ENCODE measurements at regions not wholly inside any gene's neighbourhood (a gene's known extent, or its start where the extent isn't known, plus 50 kb on each side); places are given as distances from the start of the nearest gene placed in this dataset.

DNA sequence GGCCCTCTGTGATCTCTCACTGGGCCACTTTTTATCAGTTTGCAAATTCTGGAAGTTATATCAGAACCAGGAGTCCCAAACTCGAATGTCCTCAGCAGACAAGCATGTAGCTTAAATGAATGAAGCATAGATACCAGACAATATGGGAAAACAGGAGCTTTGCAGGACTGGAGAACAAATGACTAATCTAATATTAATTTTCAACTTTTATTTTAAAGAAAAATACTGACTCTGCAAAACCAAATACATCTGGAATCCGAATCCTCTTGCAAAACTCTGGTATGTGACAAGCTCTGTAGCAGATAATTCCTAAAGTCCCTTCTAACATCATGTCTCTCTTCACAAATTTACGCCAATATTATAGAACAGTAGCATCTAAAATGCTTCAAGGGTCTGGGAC is 427.4 kb downstream of the TTLL7 start:
- no peak for DNase-seq

DNA sequence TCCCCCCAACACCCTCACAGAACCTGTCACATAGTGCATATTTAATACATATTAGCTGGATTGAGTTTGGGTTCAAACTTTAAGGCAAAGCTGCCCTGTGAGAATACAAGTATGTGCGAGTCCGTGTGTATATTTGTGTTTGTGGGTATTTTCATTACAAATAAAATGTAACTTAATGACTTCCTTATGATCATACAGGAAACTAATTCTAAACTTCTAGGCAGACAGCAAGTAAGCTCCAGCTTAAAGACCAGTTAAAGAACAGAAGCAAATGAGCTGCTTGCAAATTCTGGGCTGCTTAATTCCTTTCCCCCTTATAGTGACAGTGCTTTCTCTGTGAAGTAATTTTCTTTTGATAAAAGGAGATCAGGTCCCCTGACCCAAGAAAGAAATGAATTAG is 437.6 kb downstream of the TTLL7 start:
- DNase-seq = no peak

DNA sequence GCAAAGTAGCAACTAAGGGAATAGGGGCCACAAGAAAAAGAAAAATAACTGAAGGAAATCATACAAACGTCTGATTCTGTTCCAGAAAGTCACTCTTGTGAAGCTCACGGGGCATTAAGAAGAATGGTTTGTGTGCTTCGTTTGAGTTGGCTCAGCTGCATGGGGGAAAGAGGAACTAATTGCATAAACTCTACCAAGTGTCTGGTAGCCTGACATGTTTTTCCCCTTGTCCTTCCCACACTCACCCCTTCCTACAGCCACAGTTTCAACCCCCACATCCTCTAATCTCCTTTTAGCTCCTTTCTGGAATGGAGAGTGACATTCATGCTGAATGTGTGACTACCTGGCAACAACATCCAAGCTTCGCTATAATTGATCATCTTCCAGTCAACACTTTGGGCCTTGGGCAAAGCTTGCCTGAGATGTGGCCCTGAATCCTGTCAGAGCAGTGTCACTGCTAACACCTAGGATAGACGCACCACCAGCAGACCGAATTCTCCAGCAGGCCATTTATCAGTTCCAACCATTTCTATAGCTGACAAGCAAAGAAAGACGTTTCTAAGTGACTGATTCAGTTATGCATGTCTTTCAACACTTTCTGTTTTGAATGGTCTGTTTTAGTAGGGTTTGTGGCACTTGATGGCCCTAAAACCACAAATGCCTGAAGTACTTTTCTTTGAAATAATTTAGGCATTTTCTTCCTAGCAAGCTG is 439.6 kb downstream of the TTLL7 start:
- no peak for DNase-seq

DNA sequence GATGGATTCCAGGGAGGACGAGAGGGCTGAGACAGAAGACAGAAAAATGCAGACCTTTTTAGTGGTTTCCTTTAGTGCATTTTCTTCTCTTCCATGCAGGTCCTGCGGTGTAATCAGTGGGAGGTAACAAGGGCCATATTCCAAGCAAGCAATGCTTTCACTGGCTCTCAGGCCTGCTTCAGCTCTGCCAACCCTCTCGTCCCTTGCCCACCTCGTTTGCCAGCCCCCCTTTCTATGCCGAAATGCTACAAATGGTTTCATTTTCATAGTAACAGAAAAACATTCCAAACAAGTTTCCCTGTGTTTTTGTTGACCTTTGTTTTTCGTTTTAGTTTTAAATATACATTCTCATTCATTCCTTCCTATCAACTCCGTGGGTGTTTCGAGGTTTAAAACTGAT is 443.1 kb downstream of the TTLL7 start:
- no peak for DNase-seq

DNA sequence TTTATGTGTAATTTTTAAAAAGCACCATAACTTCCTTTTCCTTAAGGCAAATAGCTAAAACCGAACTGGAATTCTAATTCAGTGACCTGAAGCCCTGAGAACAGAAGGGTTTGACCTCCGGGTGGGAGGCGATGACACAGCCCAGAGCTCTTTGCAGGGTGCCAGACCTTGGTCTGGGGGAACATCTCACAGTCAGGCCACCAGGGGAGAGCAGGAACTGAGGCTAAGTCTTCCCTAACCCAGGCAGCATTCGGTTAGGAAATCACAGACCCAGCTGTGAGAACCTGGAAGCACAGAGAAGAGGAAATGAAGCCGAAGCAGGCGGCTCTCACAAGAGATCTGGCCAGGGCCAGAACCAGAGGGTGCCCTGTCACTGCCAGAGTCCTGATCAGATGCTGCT is 444.8 kb downstream of the TTLL7 start:
- DNase-seq = no peak

DNA sequence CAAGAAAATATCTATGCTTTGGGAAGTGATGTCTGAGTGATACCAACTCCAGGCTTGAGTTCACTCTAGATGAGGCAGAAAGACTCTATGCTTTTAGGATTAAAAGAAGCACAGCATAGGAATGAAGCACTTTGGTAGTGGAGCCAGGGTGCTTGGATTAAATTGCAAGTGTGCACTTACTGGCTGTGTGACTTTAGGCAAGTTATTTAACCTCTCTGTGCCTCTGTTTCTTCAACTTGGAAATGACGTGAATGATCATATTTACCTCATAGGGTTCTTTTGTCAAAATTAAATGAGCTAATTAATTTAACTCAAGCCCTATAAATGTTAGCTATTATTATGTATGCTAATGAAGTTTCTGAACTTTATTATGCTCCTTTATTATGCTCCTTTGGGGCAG is 446.1 kb downstream of the TTLL7 start:
- no peak for DNase-seq

DNA sequence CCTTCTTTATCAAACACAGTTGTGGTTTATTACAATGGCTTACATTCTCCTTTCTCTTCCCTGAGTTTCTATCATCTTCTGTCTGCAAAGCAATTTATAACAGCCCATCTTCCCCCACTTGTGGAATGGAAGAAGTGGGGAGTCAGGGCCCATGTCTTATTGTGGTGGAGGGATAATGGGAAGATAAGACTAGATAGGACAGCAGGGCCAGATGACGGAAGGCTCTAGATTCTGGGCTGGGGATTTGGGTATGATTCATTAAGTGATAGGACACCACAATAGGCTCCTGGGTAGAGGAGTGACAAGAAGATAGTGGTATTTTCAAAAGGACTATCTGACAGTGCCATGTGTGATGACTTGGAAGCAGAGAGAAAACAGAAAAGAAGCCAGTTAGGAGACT is 450.6 kb downstream of the TTLL7 start:
- no peak for DNase-seq

DNA sequence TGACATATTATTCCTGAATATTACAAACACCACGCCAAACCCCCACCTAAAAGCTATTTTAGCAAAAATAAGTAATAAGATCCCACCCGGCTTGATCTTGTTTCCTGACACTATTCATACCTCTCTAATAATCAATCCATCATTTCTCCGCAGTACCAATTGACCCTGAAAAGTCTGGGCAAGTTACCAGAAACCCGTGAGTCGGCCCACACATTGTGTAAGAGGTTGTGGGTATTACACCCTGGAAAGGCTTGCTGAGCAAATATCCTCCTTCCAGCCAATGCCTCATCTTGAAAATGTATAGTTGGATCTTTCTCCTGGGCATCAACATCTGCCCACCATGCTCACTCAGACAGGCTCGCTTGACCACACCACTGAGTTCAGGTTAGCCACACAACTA is 451.0 kb downstream of the TTLL7 start:
- no peak for DNase-seq

DNA sequence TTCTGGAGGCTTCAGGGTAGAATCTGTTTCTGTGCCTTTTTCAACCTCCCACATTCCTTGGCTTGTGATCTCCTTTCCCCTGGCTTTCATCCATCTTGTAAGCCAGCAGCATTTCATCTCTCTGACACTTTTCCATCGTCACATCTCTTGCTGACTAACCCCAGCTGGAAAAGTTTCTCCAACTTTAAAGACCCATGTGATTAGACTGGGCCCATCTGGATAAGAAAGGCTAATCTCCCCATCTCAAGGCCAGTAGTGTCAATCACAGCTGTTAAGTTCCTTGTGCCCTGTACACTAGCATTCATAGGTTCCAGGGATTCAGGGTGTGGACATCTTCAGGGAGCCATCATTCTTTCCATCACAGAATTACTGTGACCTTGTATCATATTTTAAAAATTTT is 452.1 kb downstream of the TTLL7 start:
- DNase-seq = no peak

DNA sequence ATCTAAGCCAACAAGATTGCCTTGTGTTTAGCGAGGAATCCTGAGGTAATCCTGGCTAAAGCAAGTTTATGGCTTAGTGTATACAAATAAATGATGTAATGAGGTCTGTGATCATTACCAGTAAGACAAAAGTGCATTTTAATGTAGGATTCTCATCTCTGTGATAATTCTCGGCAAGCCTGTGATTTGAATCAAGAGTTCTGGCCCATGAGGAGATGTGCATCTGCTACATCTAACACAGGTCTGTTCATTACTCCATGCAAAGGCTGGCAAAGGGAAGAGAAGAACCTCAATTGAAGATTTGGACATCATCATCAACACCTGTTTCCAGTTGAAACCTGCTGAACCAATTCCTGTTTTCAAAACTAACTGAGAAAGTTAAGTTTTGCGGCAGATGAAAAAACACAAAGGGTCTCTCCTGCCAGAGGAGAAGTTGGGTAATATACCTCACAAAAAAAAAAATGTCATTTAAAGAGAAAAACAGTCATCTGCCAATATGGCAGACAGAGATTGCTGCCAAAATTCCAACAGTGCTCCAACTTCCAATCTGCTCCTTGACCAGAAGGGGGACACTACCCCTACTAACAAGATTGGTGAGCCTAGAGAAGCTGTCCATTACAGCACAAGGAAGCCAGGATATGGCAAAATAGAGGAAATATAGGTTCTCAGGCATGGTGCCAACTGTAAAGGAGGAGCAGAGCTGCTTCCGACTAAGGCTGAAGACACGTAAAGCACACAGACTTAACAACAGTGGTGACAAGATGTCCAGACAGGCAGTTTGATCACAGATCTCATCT is 453.7 kb downstream of the TTLL7 start:
- DNase-seq = no peak

DNA sequence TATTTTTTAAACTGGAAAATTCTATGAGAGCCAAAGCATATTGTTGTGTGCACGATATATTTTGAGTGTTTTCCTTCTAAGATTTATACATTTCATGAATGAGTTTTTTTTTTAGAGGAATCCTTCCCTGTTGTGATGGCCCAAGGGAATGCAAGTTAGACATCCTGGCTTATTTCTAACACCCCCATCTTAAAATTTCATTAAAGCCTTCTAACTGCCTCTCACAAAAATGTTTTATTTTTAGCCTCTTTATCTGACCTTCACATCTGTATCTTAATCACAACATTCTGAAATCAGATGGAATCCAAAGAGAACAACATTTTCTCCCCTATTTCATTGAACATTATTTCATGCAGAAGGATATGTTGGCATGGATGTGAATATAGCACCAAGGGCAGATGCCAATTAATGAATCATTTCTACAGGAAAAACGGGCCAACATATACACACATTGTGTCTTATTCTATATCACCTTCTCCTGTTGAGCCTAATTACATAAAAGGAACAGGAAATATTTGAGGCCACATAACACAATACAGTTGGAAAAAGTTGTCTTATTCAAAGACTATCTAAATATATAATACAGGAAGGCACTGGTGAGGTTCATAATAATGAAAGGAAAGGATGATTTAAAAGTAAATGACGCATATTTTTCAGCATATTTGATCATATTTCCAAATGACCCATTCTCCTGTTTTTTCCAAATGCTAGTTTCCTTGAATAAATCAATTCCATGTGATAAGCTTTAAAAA is 455.5 kb downstream of the TTLL7 start:
- DNase-seq = no peak

DNA sequence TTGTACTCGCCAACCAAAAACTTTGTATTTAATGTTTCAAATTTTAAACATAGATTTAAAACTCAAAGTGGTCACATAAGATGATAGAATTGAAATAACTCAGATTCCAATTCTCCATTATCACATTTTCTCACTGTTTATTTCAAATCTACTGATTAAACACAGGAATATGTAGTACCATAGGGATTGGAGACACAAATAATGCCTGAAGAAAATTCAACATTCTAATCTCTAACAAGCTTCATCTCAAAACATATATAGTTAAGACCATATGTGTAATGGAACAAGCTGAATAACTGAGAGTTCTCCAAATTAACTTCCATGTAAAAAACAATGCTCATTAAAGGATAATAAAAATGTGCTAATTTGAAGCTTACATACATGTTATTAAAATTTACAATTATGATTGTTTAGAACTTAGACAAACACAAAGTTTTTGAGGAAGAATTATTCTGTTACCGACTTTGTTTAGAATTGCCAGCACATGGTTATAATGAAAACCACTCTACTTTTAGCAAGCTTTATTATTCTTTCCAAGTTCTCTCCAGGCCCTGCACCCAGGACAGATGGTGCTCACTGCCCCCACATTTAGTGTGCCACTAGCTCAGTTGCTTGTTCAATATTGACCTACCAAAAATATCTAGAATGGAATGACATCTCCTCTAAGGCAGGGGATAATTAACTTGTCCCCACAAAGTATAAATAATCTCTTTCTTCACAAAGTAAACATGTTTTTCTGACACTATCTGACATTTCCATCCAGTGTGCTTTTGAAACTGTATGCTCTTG is 467.2 kb downstream of the TTLL7 start:
- DNase-seq = no peak

DNA sequence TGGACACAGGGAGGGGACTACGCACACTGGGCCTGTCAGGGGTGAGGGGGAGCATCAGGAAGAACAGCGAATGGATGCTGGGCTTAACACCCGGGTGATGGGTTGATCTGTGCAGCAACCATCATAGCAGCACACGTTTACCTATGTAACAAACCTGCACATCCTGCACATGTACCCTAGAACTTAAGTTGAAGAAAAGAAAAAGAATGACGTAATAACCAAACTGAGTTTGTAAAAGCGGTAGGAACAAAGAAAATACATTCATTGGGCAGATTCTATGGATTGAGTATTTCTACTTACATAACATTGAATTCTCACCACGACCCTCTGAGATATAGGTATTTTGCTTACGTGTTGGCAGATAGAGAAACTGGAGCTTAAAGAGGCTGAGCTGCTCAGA is 468.4 kb downstream of the TTLL7 start:
- no peak for DNase-seq

DNA sequence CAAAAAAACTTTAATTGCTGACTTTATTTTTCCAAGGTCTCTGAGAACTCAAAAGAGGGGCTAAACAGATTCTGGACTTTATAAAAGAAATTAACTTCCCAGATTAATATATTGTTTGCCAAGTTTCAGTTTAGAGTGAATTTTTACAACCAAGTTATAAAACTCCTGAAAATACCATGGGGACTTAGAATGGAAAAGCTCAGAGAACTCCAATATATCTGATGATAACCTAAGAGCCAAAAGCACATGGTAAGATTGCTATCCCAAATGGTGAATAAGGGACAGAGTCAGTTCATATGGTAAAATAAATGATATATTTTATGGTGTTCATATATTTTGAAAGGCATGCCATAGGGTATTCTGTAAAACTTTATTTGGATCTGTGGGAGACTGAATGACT is 470.9 kb downstream of the TTLL7 start:
- DNase-seq = no peak

DNA sequence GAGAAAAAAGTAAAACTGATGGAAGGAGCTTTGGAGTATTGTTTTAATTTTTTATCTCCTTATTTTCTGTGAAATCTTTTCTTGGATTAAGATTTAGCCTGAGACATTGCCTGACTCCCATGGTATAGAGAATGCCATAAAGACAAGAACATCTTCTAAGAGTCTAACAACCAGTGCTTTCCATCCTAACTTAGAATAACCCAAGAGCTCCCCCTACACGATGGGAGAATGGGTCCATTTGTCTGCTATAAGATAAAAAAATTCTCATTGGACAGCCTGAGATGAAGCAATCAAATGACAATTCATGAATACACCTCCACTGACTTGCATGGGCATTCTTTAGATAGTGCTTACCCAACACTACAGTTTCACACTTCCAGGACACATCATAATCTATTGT is 478.1 kb downstream of the TTLL7 start:
- no peak for DNase-seq

DNA sequence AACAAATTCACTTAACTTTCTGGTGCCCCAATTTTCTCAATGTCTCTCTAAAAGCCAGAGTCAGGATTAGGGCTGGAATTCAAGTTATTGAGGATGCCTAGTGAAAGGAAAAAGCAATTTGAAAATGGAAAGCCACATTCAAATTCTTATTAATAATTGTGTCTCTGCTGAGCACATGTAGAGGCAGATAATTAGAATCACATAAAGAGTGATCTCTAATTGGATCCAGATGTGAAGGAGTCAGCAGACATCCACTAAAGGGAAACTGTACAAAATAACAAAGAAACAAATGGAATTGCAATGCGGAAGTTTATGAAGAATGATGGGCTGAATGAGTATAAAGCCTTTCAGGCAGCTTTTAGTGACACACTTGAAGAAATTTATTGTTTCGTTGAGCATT is 482.6 kb downstream of the TTLL7 start:
- DNase-seq = no peak

DNA sequence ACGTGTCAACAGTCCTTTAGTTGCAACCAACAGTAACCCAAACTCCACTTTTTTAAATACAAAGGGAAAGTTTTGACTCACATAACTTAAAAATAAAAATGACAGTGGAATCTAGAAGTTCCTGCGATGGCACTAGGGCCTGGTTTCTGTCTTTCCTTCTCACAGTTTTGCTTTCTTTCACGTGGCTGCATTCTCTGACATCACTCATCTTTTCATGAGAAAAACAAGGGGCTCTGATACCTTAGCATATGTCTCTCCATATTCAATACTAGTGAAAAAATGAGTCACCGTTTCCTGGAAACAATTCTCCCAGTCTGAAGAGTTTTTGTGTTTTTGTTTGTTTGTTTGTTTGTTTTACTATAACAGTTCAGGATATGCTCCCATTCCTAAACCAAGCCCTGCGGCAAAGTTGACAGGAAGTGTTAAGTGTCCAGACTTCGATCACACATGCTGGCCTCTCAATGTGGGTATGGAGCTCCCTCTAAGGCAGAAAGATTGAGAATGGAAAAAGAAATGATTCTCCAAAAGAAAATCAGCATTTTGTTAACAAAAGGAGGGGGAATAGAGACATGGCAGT is 483.3 kb downstream of the TTLL7 start:
- DNase-seq = no peak

DNA sequence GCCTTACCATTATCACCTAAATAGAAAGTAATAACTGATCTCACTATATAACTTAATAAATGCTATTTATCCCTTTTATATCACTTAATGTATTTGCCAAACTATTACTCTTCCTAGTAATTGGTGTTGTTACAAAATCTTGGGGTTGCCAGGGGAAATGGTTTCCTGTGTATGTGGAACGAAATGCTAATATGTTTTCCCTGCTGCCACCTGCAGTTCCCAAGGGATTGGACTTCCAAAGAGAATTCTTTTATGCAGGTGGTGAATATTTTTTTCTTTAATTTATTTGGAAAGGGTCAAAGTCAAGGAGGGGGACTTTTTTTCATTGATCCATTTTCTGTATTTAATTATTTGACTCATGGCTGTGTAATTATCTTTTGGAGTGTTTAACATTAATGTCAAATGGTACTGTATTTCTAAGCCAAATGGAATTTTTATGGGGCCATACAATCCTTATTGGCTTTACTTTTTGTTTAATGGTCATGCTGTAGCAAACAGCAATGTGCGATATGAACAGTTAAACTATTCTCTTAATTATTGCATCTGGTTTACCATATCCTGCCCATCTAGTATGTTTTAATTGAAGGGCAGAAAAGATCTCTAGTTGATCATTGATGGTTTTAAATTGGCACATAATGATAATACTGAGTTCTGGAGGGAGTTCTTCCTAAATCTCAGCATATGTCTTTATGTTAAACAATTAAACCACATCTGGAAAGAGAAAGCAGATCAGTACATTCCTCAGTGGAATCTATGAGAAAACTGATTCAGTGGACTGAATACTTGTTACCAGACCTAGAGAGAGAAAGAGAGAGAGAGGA is 486.3 kb downstream of the TTLL7 start:
- DNase-seq = no peak

DNA sequence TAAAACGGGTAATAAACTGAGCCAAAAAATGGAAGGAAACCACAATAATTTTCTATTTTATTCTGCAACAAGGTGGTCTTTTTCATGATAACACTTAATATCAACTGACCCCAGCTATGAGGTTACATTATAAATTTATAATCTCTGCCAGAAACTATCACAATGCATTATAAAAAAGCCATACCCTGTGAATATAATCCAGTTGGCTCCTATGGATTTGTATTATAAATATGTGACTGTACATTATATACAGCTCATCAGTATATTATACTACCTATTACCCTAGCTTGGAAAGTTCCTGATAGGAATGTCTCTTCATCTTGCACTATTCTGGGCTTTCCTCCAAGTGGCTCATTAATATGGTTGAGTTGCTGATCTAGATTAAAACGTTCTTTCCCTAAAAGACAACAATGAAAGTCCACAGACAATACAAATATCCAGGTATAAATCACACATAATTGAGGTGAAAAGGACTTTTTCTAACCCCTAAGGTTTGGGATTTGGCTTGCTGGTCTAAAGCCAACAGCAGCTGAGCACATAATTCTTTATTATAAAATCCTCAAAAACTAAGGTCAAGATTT is 487.7 kb downstream of the TTLL7 start:
- DNase-seq = no peak

DNA sequence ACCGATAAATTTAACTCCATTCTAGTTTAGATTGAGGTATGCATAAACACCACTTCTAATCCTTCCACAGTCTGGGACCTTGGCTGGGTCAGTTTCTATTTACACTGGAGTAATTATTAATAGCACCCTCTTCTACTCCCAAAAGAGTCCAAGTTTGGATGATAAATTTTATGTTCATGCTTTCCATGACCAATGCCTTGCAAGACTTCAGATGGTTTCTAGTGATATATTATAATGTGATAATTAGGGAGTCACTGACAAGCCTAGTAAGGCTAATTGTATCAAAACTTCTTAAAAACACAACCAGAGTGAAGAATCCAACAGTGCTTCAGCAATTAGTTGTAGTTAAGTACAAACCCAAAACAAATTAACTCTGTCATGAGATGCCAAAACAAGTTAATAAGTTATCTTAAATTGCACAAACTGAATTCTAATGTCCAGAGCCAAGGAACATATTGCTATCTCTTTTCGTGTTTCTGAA is 489.6 kb downstream of the TTLL7 start:
- no peak for DNase-seq

DNA sequence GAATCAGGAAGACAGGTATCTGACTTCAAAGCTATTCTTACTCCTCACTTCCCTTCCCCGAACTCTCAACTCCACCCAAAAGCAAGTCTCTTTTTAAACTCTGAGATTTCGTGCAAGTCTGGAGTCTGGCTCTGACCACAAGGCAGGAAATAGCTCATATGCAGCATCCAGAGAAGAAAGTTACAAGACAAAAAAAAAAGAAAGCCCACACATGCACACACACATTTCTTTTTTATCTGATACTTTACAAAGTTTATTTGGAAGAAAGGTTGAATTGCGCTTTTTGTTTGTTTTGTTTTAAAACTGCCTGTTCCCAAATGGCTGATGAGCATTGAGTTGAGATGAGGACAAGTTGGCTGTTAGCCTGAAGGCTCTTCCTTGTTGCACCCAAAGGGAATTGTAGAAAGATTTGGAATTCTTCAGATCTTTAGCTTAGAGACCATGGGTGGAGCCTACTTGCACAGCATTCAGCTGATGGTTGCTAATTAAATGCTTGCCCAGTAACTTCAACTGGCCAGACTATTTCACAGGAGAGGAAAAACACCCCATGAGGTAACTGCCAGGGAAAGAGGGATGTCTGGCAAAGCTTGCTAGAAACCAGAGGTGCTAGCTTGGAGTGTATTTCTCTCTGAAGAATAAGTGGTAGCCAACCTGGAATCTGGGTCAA is 490.3 kb downstream of the TTLL7 start:
- DNase-seq = peak; percentile 57

Measured in CD4-positive, alpha-beta T cell treated with Interleukin-15 for 1 hour (primary cell).